Bronchial epithelial cell (primary cell): ENCODE measurements at regions not wholly inside any gene's neighbourhood (a gene's known extent, or its start where the extent isn't known, plus 50 kb on each side); places are given as distances from the start of the nearest gene placed in this dataset.

Experiments
- DNase-seq: peaks from one replicate; pipeline ENCODE4 v3.0.0-alpha.2; 2010; ENCODE audit warnings: low read depth
- FAIRE-seq: peaks from 2 replicates; lab custom pipeline; 2011; peaks lifted over from hg19 to GRCh38; lab: Jason Lieb, UNC
- H3K27me3 ChIP-seq: 2 replicates; pipeline ENCODE4 v1.5.1; 2011; ENCODE audit warnings: low read length; ENCODE audit not compliant: control insufficient read depth, insufficient read depth
- H3K36me3 ChIP-seq: 2 replicates; pipeline ENCODE4 v1.5.1; 2011; ENCODE audit warnings: low read length; ENCODE audit not compliant: control insufficient read depth, insufficient read depth
- H3K4me3 ChIP-seq: 2 replicates; pipeline ENCODE4 v1.5.1; 2011; ENCODE audit warnings: mild to moderate bottlenecking, low read depth, low read length, control low read depth
- CTCF ChIP-seq: IDR thresholded peaks from 2 replicates; pipeline ENCODE4 v1.5.1; 2011; ENCODE audit warnings: mild to moderate bottlenecking, moderate library complexity, low read length, control low read depth, inconsistent platforms; ENCODE audit not compliant: insufficient read depth, severe bottlenecking

DNA sequence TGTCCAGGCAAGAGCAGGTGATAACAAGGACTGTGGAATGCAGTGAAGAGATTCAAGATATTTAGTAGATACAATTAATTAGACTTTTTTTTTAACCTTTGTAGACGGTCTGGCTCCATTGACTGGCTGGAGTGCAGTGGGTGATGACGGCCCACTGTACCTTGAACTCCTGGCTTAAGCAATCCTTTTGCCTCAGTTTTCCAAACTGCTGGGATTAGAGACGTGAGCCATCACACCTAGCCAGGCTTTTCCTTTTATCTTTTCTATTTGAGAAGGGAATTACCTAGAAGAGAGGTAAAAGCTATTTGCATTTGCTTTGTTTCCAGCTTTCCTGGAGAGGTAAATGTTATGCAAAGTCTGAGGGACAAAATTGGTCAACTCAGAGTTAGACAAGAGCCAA is 213.0 kb upstream of the MAGI2 start:
- Histone ChIP-seq H3K4me3 (no peak overlapping the region), H3K36me3 (no peaks in the 10 kb centered on the region), H3K27me3 (no peaks in the 10 kb centered on the region)
- TF ChIP-seq CTCF, result no peak
- DNase-seq, result no peak
- no peak for FAIRE-seq

DNA sequence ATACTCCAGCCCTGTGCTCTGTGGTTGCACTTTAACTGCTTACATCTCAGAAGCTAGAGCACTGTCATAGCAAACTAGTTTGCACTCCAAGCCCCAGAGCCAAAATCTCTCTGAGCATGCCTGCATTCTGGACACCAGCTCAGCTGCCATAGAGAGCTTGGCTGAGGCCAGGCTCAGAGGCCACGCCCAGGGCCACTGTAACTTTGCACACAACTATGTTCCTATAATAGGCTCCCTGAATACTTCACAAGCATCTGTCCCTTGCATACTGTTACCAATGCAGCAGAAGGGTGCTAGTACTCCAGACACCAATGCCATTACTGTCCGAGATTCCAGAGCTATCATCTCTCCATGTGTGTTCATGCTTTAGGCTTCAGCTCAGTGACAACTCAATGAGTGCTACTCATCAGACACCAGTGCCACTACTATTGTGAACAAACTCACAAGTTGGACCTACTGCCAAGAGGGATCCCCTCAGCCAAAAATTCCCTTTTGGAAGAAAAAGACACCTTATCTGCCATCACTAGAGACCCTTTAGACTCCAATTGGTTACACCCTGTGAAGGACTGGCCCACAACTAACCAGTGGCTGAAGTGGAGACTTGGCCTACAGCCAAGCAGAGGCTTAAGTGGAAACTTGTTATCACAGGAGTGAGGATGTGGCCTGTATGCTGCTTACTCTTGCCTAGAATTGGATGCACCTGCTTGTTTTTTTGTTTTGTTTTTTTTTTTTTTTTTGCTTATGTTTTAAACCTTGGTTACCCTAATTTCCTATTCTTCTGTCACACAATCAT is 211.6 kb upstream of the MAGI2 start:
- FAIRE-seq, result peak; percentile 85

DNA sequence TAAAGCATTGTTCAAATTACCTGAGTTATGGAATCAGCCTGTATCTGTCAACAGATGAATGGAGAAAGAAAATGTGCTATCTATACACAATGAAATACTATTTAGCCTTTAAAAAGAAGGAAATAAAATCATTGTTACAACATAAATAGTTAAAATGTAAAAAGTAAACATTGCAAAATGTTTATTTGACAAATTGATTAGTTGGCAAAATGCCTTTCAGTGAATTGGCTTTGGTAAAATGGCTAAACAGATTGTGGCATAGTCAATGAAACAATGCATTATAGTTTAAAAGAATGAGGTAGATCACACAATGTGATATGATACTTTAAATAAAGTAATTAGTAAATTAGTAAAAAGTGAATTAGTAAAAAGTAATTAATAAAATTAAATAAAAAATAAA is 204.8 kb upstream of the MAGI2 start:
- Histone ChIP-seq H3K4me3 (no peak overlapping the region), H3K36me3 (no peaks in the 10 kb centered on the region), H3K27me3 (no peaks in the 10 kb centered on the region)
- no peak for TF ChIP-seq CTCF
- DNase-seq (no peak), FAIRE-seq (no peak)

More for the DNA sequence above, 211.6 kb upstream of the MAGI2 start:
- H3K27me3 ChIP-seq, result no peaks in the 10 kb centered on the region
- H3K36me3 ChIP-seq, result no peaks in the 10 kb centered on the region
- H3K4me3 ChIP-seq, result no peak overlapping the region
- TF ChIP-seq CTCF, result no peak
- DNase-seq, result no peak

DNA sequence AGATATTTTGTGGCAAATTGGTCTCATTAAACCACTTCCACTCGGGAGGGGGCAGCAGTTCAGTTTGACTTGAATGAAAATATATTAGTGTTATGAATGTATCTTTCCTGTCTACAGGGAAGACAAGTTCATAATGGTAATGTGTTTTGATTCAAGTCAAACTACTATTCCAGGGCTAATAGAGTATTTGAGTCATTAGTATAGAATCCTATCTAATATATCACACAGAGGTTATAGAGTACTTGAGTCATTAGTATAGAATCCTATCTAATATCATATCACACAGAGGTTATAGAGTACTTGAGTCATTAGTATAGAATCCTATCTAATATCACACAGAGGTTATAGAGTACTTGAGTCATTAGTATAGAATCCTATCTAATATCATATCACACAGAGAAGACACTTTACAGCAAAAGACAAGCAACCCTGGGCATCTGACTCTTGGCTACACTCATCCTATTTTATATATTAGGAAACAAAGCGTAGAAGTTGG is 199.7 kb upstream of the MAGI2 start:
- TF ChIP-seq CTCF, result no peak
- Histone ChIP-seq H3K36me3 (no peaks in the 10 kb centered on the region), H3K27me3 (no peaks in the 10 kb centered on the region), H3K4me3 (no peak overlapping the region)
- DNase-seq (peak; percentile 58), FAIRE-seq (no peak)

GRCh38 chr7:79652619-79653018 is 199.2 kb upstream of the MAGI2 start:
- DNase-seq, result no peak
- Histone ChIP-seq H3K4me3 (no peak overlapping the region), H3K27me3 (no peaks in the 10 kb centered on the region), H3K36me3 (no peaks in the 10 kb centered on the region)
- TF ChIP-seq CTCF, result no peak
- no peak for FAIRE-seq
